IPS-NIHi7 (cell line): ENCODE measurements at regions not wholly inside any gene's neighbourhood (a gene's known extent, or its start where the extent isn't known, plus 50 kb on each side); places are given as distances from the start of the nearest gene placed in this dataset.

Experiments
- DNase-seq: peaks from one replicate; pipeline ENCODE4 v3.0.0; 2012; ENCODE audit warnings: mixed read lengths; ENCODE audit errors: extremely low spot score

GRCh38 chr2:71277536-71278103 lies 50.7 kb upstream of the PAIP2B start:
- DNase-seq = peak; percentile 64

DNA sequence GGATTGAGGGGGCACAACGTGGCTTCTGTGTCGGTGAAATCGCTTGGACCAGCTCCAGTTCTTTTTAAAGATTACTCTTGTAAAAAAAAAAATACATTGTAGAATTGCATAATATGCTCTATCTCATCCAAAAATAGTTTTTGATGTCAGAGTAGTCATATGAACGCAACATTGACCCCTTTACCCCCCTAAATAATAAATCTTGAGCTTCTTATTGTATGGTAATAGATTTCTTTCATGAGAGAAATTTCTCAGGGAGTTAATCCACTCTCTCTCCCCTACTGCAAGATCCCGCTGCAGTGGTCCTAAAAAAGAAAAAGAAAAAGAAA lies 50.2 kb upstream of the PAIP2B start:
- no peak for DNase-seq

- DNase-seq = peak; percentile 98
Measured at GRCh38 chr2:71276311-71277146, 49.6 kb upstream of the PAIP2B start.
